H1 (cell line): ENCODE measurements at regions not wholly inside any gene's neighbourhood (a gene's known extent, or its start where the extent isn't known, plus 50 kb on each side); places are given as distances from the start of the nearest gene placed in this dataset.

Experiments
- ATF2 ChIP-seq: IDR thresholded peaks from 2 replicates; pipeline ENCODE4 v1.6.1; 2012; ENCODE audit warnings: low read length, inconsistent platforms
- CTCF ChIP-seq, 3 experiments: IDR thresholded peaks; 1 replicate in 2 of 3; 2 replicates in 1 of 3; pipeline versions ENCODE4 v1.5.1 to v1.6.1; 2011; ENCODE audit warnings: low read length in 3 of 3, mild to moderate bottlenecking in 3 of 3, inconsistent platforms in 2 of 3, low read depth in 1 of 3, moderate library complexity in 1 of 3; ENCODE audit not compliant: insufficient read depth in 1 of 3; ENCODE audit errors: control extremely low read depth in 1 of 3
- E2F6 ChIP-seq: IDR thresholded peaks from 2 replicates; pipeline ENCODE4 v1.6.1; 2012; ENCODE audit warnings: inconsistent platforms
- NRF1 ChIP-seq: IDR thresholded peaks from 2 replicates; pipeline ENCODE4 v1.6.1; 2011; ENCODE audit warnings: mild to moderate bottlenecking, low read depth, low read length, improper control_type of control experiment

- TF ChIP-seq E2F6 = no peak
- TF ChIP-seq NRF1 = no peak
- no peak for TF ChIP-seq CTCF (IDR thresholded peaks at IDR 0.05; ENCODE audit: control extremely low read depth in 1 of 3, insufficient read depth in 1 of 3, low read depth in 1 of 3, low read length in 3 of 3)
- no peak for TF ChIP-seq ATF2
These were observed 278.8 kb downstream of the CD83 start for GRCh38 chr6:14396392-14396791.
